Sigmoid colon (tissue), 6 donors: ENCODE measurements at regions not wholly inside any gene's neighbourhood (a gene's known extent, or its start where the extent isn't known, plus 50 kb on each side); places are given as distances from the start of the nearest gene placed in this dataset.

ENCODE experiments used
- DNase-seq: peaks from one replicate; pipeline ENCODE4 v3.0.0-alpha.2; 2019
- H3K27ac ChIP-seq, 4 donors: fragments of 200-600 bp; sonication (generic); one replicate each; pipeline ENCODE4 v1.5.1; 2016 to 2019; ENCODE audit warnings: mild to moderate bottlenecking in 1 of 4
- H3K27me3 ChIP-seq, 3 donors: fragments of 200-600 bp; sonication (generic); one replicate each; pipeline ENCODE4 v1.5.1; 2019; ENCODE audit warnings: mild to moderate bottlenecking in 1 of 3
- H3K36me3 ChIP-seq, 4 donors: fragments of 200-600 bp; sonication (generic); one replicate each; pipeline ENCODE4 v1.5.1; 2016 to 2019
- H3K4me1 ChIP-seq, 4 donors: fragments of 200-600 bp; sonication (generic); one replicate each; pipeline ENCODE4 v1.5.1; 2017 to 2019
- H3K4me3 ChIP-seq, 4 donors: fragments of 200-600 bp; sonication (generic); one replicate each; pipeline ENCODE4 v1.5.1; 2017 to 2019; ENCODE audit warnings: mild to moderate bottlenecking in 2 of 4, moderate library complexity in 1 of 4
- H3K9me3 ChIP-seq, 4 donors: fragments of 200-600 bp in 3 of 4; sonication (generic) in 3 of 4; one replicate each; pipeline versions ENCODE4 v1.5.1 to v1.6.1; 2013 to 2019
- EP300 ChIP-seq, 4 donors: sonication (generic); formaldehyde crosslinking; IDR thresholded peaks; one replicate each; pipeline ENCODE4 v1.6.1; 2017; ENCODE audit warnings: antibody characterized with exemption in 4 of 4
- POLR2A ChIP-seq, 2 donors: fragments of 450-650 bp; IDR thresholded peaks; one replicate each; pipeline ENCODE4 v1.6.1; 2016; ENCODE audit warnings: antibody characterized with exemption in 2 of 2, mild to moderate bottlenecking in 2 of 2, moderate library complexity in 2 of 2
- POLR2AphosphoS5 ChIP-seq, 4 donors: sonication (generic); formaldehyde crosslinking; IDR thresholded peaks; one replicate each; pipeline ENCODE4 v1.6.1; 2017; ENCODE audit warnings: antibody characterized with exemption in 4 of 4
- WGBS, 2 donors: extraction: QIAGEN DNeasy Blood & Tissue Kit; methylation state at CpG; one replicate each; pipeline ENCODE4 v1.1.7; 2013; 5-methylcytosine and 5-hydroxymethylcytosine counted together
- intact Hi-C: fragments of 100-400 bp; cut with DNase I; formaldehyde crosslinking; loops from one replicate; pipeline ENCODE4 v1.15.1; 2023
- TF ChIP-seq, protein P1 (sequence below), 4 experiments: fragments of 450-650 bp in 3 of 4; fragments of 200-600 bp in 1 of 4; IDR thresholded peaks; one replicate each; pipeline ENCODE4 v1.5.1; 2016 to 2019; ENCODE audit warnings: antibody characterized with exemption in 4 of 4, mild to moderate bottlenecking in 3 of 4, moderate library complexity in 2 of 4
- donor health status: healthy with polysubstance abuse.
- donor health status: healthy.

DNA sequence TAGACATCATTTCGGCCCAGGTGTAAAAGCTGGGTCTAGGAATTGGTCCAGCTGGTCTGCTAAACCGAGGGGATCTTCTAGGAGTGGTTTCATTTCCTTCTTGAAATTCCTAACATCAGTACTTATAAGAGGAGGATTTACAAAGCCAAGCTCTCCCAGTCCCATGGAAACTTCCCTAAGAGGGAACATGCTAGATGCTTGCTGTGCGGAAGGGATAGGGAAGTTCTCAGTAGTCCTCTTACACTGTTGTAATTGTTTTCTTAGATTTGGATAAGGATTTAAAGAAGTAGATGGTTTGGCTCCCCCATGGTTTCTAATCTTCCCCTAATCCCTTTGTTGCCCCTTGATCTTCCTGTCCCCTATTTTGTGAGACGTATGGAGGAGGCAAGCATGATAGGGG lies 89.7 kb upstream of the XCR1 start:
- no peak overlapping the region for H3K4me3 ChIP-seq
- no peak overlapping the region for H3K27ac ChIP-seq
- DNase-seq: no peak
- H3K4me1 ChIP-seq: no peaks in the 10 kb centered on the region
- WGBS, 2 donors: 87 to 89% methylated on average over 4 of the region's 4 CpGs
- TF ChIP-seq, protein P1, sequence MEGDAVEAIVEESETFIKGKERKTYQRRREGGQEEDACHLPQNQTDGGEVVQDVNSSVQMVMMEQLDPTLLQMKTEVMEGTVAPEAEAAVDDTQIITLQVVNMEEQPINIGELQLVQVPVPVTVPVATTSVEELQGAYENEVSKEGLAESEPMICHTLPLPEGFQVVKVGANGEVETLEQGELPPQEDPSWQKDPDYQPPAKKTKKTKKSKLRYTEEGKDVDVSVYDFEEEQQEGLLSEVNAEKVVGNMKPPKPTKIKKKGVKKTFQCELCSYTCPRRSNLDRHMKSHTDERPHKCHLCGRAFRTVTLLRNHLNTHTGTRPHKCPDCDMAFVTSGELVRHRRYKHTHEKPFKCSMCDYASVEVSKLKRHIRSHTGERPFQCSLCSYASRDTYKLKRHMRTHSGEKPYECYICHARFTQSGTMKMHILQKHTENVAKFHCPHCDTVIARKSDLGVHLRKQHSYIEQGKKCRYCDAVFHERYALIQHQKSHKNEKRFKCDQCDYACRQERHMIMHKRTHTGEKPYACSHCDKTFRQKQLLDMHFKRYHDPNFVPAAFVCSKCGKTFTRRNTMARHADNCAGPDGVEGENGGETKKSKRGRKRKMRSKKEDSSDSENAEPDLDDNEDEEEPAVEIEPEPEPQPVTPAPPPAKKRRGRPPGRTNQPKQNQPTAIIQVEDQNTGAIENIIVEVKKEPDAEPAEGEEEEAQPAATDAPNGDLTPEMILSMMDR (IDR thresholded peaks at IDR 0.05): no peak
- TF ChIP-seq POLR2AphosphoS5 (IDR thresholded peaks at IDR 0.05) (no peak), EP300 (IDR thresholded peaks at IDR 0.05) (no peak), POLR2A (IDR thresholded peaks at IDR 0.05) (no peak)
- no peaks in the 10 kb centered on the region for H3K27me3 ChIP-seq
- H3K36me3 ChIP-seq: no peaks in the 10 kb centered on the region
- intact Hi-C loops: no loop called here
- H3K9me3 ChIP-seq: no peaks in the 10 kb centered on the region

DNA sequence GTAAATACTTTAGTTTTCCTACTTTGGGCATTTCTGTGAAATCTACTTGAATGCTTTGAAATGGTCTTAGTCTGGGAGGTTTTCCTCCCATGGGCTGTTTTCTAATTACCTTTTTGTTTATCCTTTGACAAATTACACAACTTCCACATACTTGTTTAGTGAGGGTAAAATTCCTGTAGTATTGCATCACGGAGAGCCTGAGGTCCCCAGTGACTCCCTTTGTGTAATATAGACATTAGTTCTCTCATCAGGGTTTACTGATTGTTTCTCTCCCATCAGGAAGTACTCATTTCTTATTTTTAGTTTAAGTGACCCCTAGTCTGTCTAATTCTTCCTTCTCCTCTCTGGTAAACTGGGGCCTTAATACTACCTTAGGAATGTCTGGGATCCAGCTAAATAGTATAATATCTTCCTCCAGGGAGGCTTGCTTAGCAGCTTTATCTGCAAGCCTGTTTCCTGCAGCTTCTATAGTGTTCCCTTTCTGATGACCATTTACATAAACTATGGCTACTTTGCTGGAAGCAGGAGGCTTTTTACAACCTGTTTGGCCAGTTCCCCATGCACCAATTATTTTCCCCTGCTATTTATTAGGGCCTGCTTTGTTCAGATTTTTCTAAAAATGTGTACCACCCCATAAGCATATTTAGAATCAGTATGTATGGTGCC lies 87.2 kb upstream of the XCR1 start:
- no peaks in the 10 kb centered on the region for H3K27me3 ChIP-seq
- no peak for TF ChIP-seq POLR2A (IDR thresholded peaks at IDR 0.05)
- TF ChIP-seq POLR2AphosphoS5 (IDR thresholded peaks at IDR 0.05): peak in 1 of 4 donors; percentile 14
- 0 to 63% methylated on average over 1 of the region's 1 CpG for WGBS, 2 donors
- intact Hi-C loops: no loop called here
- no peak for DNase-seq
- no peak overlapping the region for H3K4me3 ChIP-seq
- H3K9me3 ChIP-seq: no peaks in the 10 kb centered on the region
- H3K4me1 ChIP-seq: peaks cover 0 to 7% (median 0%) of the 10 kb centered on the region in 4 donors
- no peaks in the 10 kb centered on the region for H3K36me3 ChIP-seq
- peak overlapping the region in 3 of 4 donors; percentile 34 to 43 (median 42) for H3K27ac ChIP-seq

DNA sequence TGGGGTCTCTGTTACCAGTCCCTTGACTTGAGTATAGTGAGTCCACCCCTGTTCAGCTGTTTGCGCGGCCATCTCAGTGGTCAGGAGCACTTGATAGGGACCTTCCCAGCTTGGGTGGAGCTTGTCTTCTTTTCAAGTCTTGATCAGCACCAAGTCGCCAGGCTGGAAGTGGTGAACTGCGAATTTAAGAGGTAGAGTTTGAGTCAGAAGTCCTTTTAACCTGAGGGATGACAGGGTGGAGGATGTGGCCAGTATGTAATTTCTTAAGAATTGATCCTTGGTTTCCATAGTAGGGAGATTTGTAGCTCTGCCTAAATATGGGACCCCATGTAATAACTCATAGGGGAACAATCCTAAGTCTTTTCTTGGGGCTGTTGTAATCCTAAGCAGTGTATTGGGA lies 86.3 kb upstream of the XCR1 start:
- H3K27me3 ChIP-seq: no peaks in the 10 kb centered on the region
- DNase-seq: no peak
- intact Hi-C loops: no loop called here
- H3K4me3 ChIP-seq: no peak overlapping the region
- H3K36me3 ChIP-seq: no peaks in the 10 kb centered on the region
- H3K27ac ChIP-seq: peak overlapping the region in 2 of 4 donors; percentile 42 to 43
- no peaks in the 10 kb centered on the region for H3K9me3 ChIP-seq
- TF ChIP-seq POLR2AphosphoS5 (IDR thresholded peaks at IDR 0.05) (no peak), POLR2A (IDR thresholded peaks at IDR 0.05) (no peak), EP300 (IDR thresholded peaks at IDR 0.05) (no peak)
- TF ChIP-seq, protein P1 (IDR thresholded peaks at IDR 0.05): no peak
- H3K4me1 ChIP-seq: peaks cover 0 to 7% (median 0%) of the 10 kb centered on the region in 4 donors
- WGBS, 2 donors: 97 to 98% methylated on average over 4 of the region's 4 CpGs

DNA sequence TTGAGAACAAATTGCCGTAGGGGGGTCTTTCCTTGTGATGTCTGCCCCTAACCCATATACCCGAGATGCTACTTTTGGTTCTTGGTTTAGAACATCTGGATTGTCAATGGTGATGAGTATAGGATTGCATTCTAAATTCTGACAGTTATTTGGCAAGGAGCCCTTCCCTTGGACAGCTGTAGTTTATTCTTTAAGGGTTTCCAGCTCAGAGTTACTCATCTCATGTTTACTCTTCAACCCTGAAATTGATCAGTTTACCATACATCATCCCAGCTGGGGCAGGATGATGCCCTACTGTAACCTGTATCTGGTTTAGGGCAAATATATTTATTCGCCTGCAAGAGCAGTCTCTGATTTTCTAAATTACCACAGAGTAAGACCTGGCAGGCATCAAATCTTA lies 85.7 kb upstream of the XCR1 start:
- H3K4me1 ChIP-seq: peaks cover 0 to 7% (median 0%) of the 10 kb centered on the region in 4 donors
- intact Hi-C loops: no loop called here
- no peak overlapping the region for H3K27ac ChIP-seq
- no peak for DNase-seq
- H3K9me3 ChIP-seq: no peaks in the 10 kb centered on the region
- H3K36me3 ChIP-seq: no peaks in the 10 kb centered on the region
- H3K27me3 ChIP-seq: no peaks in the 10 kb centered on the region
- 63 to 95% methylated on average over 3 of the region's 3 CpGs for WGBS, 2 donors
- TF ChIP-seq POLR2A (IDR thresholded peaks at IDR 0.05): no peak
- no peak for TF ChIP-seq POLR2AphosphoS5 (IDR thresholded peaks at IDR 0.05)
- TF ChIP-seq, protein P1 (IDR thresholded peaks at IDR 0.05): no peak
- no peak overlapping the region for H3K4me3 ChIP-seq

DNA sequence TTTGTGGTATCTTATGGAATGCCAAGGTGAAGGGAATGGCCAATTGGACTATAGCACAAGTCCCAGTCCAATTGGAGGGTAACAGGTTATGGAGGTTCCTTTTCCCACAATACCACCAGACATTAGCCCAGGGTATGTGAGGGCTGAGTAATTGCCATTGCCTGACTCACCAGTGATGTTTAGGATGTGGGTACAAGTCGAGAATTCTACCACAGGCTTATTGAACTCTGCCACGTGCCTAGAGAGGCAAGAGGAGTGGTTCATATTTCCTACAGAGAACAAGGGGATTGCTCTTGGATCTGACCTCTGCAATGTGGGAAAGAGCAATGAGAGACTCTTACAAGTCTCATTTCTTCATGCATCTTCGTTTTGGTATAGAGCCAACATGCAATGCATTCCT lies 85.0 kb upstream of the XCR1 start:
- Histone ChIP-seq H3K27me3 (no peaks in the 10 kb centered on the region), H3K4me3 (no peak overlapping the region), H3K4me1 (peaks cover 0 to 7% (median 0%) of the 10 kb centered on the region in 4 donors), H3K36me3 (no peaks in the 10 kb centered on the region), H3K27ac (no peak overlapping the region), H3K9me3 (no peaks in the 10 kb centered on the region)
- TF ChIP-seq, protein P1 (IDR thresholded peaks at IDR 0.05): no peak
- TF ChIP-seq EP300 (IDR thresholded peaks at IDR 0.05) (no peak), POLR2AphosphoS5 (IDR thresholded peaks at IDR 0.05) (no peak), POLR2A (IDR thresholded peaks at IDR 0.05) (no peak)
- 85% methylated on average over 3 of the region's 3 CpGs for WGBS, 2 donors
- no peak for DNase-seq
- intact Hi-C loops: no loop called here
